Medulla oblongata (tissue), 1 donor: ENCODE measurements at regions not wholly inside any gene's neighbourhood (a gene's known extent, or its start where the extent isn't known, plus 50 kb on each side); places are given as distances from the start of the nearest gene placed in this dataset.
A peak's percentile ranks its signal among the peaks of the same experiment; 100 is the strongest.

Experiments used
- DNase-seq: peaks from one replicate; pipeline ENCODE4 v3.0.0-alpha.2; 2015; ENCODE audit errors: extremely low spot score

GRCh38 chr13:84885868-84886267, 913.4 kb downstream of the SLITRK6 start:
- no peak for DNase-seq

DNA sequence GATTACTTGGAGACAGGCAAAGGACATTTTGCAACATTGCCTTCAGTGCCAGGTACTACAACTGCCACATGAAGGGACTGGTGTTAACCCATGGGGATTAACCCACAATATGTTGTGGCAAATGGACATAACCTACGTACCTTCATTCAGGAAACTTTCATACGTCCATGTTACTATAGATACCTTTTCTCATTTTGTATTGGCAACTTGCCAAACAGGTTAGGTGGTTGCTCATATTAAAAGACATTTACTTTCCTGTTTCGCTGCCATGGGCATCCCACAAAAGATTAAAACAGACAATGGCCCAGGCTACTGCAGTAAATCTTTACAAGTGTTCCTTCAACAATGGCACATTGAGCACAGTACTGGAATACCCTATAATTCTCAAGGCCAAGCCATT, 925.3 kb downstream of the SLITRK6 start:
- DNase-seq, result no peak

GRCh38 chr13:84870190-84870589, 929.0 kb downstream of the SLITRK6 start:
- no peak for DNase-seq

DNA sequence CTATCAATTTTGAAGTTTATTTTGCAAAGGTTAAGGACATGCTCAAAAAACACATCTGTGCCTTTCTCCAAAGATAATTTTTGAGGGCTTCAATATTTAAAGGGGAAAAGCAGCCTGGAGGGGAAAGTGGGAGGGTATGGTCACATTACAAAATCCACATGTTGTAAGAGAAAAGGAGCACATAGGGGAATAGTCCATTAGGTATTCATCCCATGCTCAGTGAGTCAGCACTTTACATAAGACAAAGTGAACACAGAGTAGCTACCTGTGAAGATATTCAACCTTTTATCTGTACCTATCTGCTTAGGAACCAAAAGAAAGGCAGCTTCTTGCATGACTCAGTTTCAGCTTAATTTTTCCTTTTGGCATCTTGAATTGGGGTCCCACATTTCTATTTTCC, 932.0 kb downstream of the SLITRK6 start:
- DNase-seq, result no peak

GRCh38 chr13:84865783-84866221, 933.4 kb downstream of the SLITRK6 start:
- peak; percentile 63 for DNase-seq

GRCh38 chr13:84864341-84864740, 934.9 kb downstream of the SLITRK6 start:
- no peak for DNase-seq

DNA sequence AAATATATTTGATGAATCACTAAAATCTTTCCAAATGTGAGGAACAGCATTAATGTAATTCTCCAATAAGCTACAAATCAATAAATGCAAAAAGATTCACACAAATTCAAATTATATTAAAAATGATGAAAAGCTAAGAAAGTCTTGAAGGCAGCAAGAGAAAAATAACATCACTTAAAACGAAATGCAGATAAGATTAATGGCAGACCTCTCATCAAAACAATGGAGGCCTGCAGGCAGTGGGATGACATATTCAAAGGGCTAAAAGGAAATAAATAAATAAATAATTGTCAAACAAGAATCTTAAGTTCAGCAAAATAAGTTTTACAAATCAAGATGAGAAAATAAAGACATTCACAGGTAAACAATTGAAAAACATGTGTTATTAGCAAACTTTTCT, 952.1 kb downstream of the SLITRK6 start:
- DNase-seq, result no peak

DNA sequence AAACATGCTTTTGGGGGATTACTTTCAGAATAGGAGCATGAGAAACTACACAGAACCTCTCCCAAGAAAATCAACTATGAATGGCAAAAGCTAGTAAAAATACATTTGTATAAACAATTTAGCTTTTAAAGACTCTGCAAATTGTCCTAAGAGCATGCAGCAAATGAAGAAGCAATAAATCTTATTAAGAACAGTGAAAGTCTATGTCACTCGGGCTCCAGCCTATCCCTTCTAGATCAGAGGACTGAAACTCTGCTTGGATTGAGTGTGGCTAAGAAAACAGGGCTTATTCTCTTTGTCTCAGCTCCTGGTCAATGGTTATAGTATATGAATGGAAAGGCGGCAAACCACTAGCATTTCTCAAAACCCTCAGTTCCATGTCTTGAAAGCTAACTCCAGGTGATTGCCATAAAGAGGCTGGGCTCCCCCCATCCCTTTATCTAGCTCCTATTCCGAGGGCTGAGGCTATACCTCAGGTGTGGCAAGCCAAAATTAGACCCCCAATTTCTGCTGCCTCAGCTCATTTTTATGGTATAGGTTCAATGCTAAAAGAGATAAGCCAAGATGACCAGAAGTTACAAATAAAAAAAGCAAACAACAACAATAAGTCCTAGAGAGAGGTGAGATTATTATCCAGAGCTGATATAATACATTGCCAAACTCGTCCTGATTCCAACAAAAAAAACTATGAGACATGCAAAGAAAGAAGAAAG, 953.2 kb downstream of the SLITRK6 start:
- DNase-seq, result no peak

- peak; percentile 15 for DNase-seq
These were observed 954.7 kb downstream of the SLITRK6 start for GRCh38 chr13:84844473-84844872.

DNA sequence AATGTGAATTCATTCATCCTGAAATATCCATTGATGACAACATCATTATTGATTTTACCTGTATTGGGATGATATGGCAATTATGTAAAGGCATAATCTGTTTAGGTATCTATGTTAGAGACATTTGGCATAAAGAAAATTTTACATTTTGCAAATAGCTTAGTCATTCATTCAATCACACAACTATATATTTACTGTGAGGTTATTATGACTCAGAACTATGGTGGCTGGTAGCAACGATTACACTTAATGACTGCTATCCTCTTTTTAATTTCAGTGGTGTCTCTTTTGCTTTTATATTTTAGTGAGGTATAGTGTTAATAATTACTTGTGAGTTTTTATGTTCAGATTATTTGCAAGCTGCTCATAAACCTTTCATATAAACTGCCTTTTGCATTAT, 955.9 kb downstream of the SLITRK6 start:
- DNase-seq, result no peak

GRCh38 chr13:84834201-84834600, 951.9 kb upstream of the SLITRK1 start:
- no peak for DNase-seq

DNA sequence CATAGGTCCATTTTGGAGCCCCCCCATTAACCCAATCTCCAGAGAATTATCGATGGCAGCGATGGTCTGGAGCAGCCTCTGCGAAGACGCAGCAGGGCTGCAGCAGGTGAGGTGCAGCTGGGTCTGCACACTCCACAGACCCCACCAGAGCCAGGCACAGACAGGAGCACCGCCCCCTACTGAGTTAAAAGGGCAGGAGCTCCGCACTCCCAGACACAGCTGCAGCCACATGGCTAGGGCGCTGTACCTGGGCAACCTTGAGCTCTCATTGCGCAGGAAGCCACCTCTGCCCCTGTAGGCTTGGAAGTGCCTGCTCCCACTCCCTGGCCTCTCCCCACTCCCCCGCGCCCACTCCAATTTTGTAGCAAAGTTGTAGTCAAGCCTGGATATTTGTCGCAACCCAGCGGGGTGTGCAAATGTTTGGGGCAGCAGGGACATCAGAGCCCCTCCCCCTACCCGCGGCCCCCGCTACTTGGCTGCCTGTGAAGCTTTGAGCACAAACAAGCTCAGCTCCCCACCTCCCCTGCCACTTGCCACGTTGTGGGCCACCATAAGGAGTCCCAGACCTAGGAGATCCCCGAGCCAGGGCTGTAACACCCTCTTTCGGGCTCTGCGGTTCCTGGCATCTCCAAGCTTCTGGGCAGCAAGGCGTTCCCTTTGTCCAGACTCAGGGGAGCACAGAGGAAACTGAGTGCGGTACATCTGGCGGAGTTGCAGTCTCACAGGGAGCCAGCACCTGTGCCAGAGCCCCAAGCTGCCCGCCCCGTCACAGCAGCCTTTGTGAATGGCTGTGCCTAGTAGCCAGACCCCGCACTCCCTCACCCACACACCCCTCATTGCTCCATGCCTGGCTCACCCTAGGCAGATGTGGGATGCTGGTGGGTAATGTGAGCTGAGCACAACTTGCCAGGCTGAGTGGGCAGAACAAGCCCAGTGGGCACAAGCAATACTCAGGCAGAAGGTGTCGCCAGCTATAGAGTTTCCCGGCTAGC, 949.7 kb upstream of the SLITRK1 start:
- no peak for DNase-seq

- DNase-seq, result no peak
These were observed 941.3 kb upstream of the SLITRK1 start for GRCh38 chr13:84823528-84823927.

DNA sequence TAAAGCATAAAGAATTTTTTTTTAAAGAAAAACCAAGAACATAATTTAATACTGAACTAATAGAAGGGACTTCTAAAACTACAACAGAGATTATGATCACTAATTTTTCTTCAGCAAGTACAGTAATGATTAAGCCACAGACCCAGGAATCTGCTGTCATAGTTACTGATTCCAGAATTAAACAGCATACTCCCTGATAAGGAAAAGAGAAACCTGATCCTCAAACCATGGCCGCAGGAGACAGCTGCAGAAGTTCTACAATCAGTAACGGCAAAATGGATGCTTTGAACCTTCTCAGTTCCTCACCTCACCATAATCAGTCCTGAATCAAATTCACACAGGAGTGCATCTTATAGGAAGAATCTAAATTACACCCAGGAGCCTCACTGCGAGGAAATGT, 939.0 kb upstream of the SLITRK1 start:
- DNase-seq, result no peak

DNA sequence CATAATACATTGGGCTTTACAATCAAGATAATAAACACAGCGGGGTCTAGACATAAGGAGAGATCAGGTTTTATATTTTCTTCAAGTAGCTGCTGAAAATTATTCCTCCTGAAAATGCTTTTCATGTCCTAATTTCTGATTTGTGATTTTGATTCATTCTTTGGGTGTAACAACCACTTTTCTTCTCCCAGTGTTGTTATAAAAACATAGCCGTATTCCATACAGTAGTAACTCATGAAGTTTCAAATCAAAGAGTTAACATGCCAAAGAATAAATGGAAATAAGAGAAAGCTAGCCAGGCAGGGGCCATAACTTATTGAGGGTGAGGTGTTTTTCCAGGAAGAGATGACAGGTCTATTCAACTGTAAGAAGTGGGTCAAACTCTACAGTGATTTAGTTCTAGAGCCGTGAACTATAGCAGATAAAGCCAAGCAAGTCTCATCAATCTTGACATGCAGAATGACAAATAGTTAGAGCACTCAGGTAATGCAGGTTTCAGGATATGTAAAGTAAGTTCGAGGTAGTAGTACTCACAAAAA, 934.4 kb upstream of the SLITRK1 start:
- no peak for DNase-seq

DNA sequence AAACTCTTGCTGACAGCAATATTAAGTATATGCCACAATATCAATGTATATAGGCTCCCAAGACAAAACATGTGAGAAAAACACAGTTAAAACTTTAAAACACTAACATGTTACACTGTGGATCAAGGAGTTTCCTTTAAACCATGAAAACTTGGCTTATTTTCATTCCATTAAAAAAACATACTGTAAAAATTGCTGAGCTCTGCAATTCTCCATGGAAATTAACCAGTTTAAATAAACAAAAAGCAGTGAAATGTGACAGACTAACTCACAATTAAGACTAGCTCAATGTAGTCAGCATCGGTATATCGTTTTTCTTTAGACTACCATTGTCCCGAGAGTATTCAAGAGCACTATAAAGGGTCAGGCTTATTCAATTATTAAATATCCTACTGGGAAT, 930.5 kb upstream of the SLITRK1 start:
- DNase-seq, result no peak

GRCh38 chr13:84812078-84812477, 929.8 kb upstream of the SLITRK1 start:
- no peak for DNase-seq

- no peak for DNase-seq
These were observed 928.5 kb upstream of the SLITRK1 start for GRCh38 chr13:84810781-84811180.

DNA sequence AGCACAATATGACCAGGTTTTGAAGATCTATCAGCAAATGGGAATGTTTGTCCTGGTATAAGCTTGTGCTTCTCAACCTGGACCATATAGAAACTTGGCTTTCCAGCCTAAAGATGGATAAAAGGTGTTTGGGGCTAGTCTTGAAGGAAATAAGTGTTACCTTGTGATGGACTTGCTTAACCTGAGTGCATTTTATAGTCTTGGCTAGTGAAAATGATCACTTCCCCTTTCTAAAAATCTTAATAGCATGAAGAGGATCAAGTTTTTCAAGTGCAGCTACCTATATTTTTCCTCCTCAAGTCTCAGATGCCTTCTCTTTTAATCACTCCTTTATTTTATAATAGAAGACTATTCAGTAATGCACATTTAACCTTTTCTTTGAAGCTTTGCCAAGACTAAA, 919.8 kb upstream of the SLITRK1 start:
- DNase-seq, result no peak

- DNase-seq, result no peak
These were observed 902.3 kb upstream of the SLITRK1 start for GRCh38 chr13:84784443-84785153.

DNA sequence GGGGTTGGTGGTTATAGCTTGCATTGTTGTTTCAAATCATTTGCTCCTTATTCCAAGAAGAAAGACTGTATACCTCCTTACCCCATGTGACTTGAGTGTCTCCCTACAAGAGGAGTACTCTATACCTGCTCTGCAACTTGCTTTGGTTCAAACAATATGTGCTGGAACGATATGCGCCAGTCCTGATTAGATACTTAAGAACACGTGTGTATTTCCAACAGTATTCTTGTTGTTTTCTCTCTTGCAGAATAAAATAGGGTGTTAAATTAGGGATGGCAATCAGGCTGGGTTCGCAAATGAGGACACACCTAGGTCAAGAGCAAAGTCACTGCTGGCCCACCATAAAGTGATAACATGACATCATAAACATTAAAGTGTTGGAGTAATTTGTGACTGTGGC, 895.0 kb upstream of the SLITRK1 start:
- DNase-seq, result no peak

DNA sequence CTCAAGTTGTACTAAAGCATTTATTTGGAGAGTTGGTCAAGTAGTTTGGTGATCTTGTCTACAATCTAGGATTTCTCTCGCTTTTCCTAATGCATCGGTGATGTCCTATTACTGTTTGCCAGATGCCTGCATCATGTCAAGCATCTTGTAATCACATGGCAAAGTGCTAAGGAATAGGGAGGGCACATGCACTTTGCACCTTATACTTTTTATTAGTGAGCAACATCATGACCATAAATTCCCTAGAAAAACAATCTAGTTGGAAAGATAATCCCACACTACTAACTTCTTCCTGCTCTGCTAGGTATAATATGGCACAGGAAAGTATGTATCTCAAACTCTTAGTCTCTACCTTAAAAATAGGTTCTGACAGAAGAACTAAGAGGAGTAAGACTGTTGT, 894.3 kb upstream of the SLITRK1 start:
- no peak for DNase-seq
